T-cell (primary cell): ENCODE measurements at regions not wholly inside any gene's neighbourhood (a gene's known extent, or its start where the extent isn't known, plus 50 kb on each side); places are given as distances from the start of the nearest gene placed in this dataset.
"Not testable (repeated sequence)": the region's sequence is repeated elsewhere in the genome, so short reads cannot be mapped to it uniquely, and the experiment has no call there.

ENCODE experiments used
- ATAC-seq, 4 experiments: fragments of 200-7000 bp in 3 of 4; fragments of 150-1000 bp in 1 of 4; cut with Tn5 transposase; replicated peaks in 1 of 4; 1 replicate in 3 of 4; 2 replicates in 1 of 4; pipeline ENCODE4 v1.10.0; 2021; ENCODE audit warnings: moderate library complexity in 3 of 4, mild to moderate bottlenecking in 2 of 4, moderate number of reproducible peaks in 1 of 4
- CTCF ChIA-PET, 2 donors: fragments of 300-600 bp; sonication (Branson Sonifier 250); formaldehyde crosslinking; loops; one replicate each; lab custom pipeline; 2022; ENCODE audit warnings: antibody characterized with exemption in 2 of 2; lab: Charles Lee
- POLR2A ChIA-PET, 2 donors: fragments of 300-600 bp; sonication (Branson Sonifier 250); formaldehyde crosslinking; loops; one replicate each; lab custom pipeline; 2022; ENCODE audit warnings: antibody characterized with exemption in 2 of 2; lab: Charles Lee
- DNase-seq, 35 experiments: peaks; one replicate each; pipeline versions ENCODE4 v3.0.0 to v3.0.0-alpha.2; 2013 to 2023
- H3K27ac ChIP-seq: one replicate; pipeline ENCODE4 v1.5.1; 2013; ENCODE audit warnings: low read length
- H3K27me3 ChIP-seq, 2 experiments: replicated peaks in 1 of 2; 1 replicate in 1 of 2; 2 replicates in 1 of 2; pipeline versions ENCODE4 v1.6.1 to v1.7.0; 2013; ENCODE audit warnings: low read length in 1 of 2, mixed read lengths in 1 of 2; ENCODE audit not compliant: control insufficient read depth in 2 of 2, insufficient read depth in 2 of 2; ENCODE audit errors: extremely low read depth in 1 of 2
- H3K36me3 ChIP-seq, 2 donors: 1 replicate in 1 of 2; 2 replicates in 1 of 2; pipeline versions ENCODE4 v1.6.1 to v1.7.0; 2013; ENCODE audit warnings: low read length in 1 of 2; ENCODE audit not compliant: control insufficient read depth in 2 of 2, insufficient read depth in 1 of 2; ENCODE audit errors: extremely low read depth in 1 of 2
- H3K4me1 ChIP-seq, 2 experiments: 1 replicate in 1 of 2; 2 replicates in 1 of 2; pipeline versions ENCODE4 v1.6.1 to v1.7.0; 2013; ENCODE audit warnings: low read length in 2 of 2, mixed read lengths in 1 of 2; ENCODE audit not compliant: insufficient read depth in 2 of 2, control insufficient read depth in 1 of 2; ENCODE audit errors: extremely low read depth in 1 of 2
- H3K4me3 ChIP-seq, 2 donors: 1 replicate in 1 of 2; 2 replicates in 1 of 2; pipeline versions ENCODE4 v1.5.1 to v1.7.0; 2013; ENCODE audit warnings: mild to moderate bottlenecking in 2 of 2, low read length in 1 of 2, moderate library complexity in 1 of 2; ENCODE audit not compliant: control insufficient read depth in 1 of 2; ENCODE audit errors: extremely low read depth in 1 of 2
- H3K9me3 ChIP-seq: 2 replicates; pipeline ENCODE4 v1.7.0; 2013
- H3K27ac Mint-ChIP-seq, 2 donors: one replicate each; pipeline ENCODE4 v1.8.0; 2020 to 2021; ENCODE audit warnings: mild to moderate bottlenecking in 2 of 2, mixed read lengths in 2 of 2
- H3K27me3 Mint-ChIP-seq, 2 donors: one replicate each; pipeline ENCODE4 v1.8.0; 2021 to 2022; ENCODE audit warnings: mixed read lengths in 2 of 2
- H3K36me3 Mint-ChIP-seq: one replicate; pipeline ENCODE4 v1.8.0; 2021; ENCODE audit warnings: mixed read lengths
- H3K4me1 Mint-ChIP-seq, 3 donors: one replicate each; pipeline ENCODE4 v1.8.0; 2020 to 2022; ENCODE audit warnings: mixed read lengths in 3 of 3, mild to moderate bottlenecking in 1 of 3
- H3K4me3 Mint-ChIP-seq, 3 donors: one replicate each; pipeline ENCODE4 v1.8.0; 2020 to 2022; ENCODE audit warnings: mild to moderate bottlenecking in 3 of 3, mixed read lengths in 3 of 3, moderate library complexity in 3 of 3
- H3K9me3 Mint-ChIP-seq, 3 donors: one replicate each; pipeline ENCODE4 v1.8.0; 2020 to 2022; ENCODE audit warnings: mixed read lengths in 3 of 3
- WGBS: methylation state at CpG from one replicate; pipeline ENCODE4 v1.1.5; 2013; ENCODE audit warnings: missing lambda C conversion rate; ENCODE audit not compliant: insufficient coverage; 5-methylcytosine and 5-hydroxymethylcytosine counted together

DNA sequence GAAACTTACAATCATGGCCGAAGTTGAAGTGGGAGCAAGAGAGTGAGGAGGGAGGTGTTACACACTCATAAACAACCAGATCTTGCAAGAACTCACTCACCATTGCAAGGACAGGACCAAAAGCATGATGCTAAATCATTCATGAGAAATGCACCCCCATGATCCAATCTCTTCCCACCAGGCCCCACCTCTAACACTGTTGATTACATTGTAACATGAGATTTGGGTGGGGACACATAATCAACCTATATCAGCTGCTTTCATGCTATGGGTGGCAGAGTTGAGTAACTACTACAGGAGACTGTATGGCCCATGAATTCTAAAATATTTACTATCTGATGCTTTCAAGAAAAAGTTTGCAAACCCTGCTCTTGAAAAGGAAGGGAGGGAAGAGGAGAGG, 155.1 kb downstream of the DEFB131A start:
- no peak for DNase-seq
- peaks cover 2 to 12% of the 10 kb centered on the region in 2 experiments for H3K4me1 ChIP-seq
- H3K4me3 ChIP-seq: no peak overlapping the region
- Mint-ChIP-seq H3K27me3 (no peaks in the 10 kb centered on the region), H3K36me3 (peaks cover 36% of the 10 kb centered on the region), H3K4me3 (no peak overlapping the region), H3K27ac (no peak overlapping the region), H3K9me3 (peaks cover 0 to 10% (median 0%) of the 10 kb centered on the region in 3 donors), H3K4me1 (peaks cover 23 to 30% (median 29%) of the 10 kb centered on the region in 3 donors)
- H3K27ac ChIP-seq: no peak overlapping the region
- no peaks in the 10 kb centered on the region for H3K36me3 ChIP-seq
- CTCF ChIA-PET: no interaction called here
- no peaks in the 10 kb centered on the region for H3K9me3 ChIP-seq
- POLR2A ChIA-PET: no interaction called here
- WGBS: no CpG with 5 or more reads among the region's 1 CpG
- ATAC-seq: no peak
- H3K27me3 ChIP-seq: no peaks in the 10 kb centered on the region

DNA sequence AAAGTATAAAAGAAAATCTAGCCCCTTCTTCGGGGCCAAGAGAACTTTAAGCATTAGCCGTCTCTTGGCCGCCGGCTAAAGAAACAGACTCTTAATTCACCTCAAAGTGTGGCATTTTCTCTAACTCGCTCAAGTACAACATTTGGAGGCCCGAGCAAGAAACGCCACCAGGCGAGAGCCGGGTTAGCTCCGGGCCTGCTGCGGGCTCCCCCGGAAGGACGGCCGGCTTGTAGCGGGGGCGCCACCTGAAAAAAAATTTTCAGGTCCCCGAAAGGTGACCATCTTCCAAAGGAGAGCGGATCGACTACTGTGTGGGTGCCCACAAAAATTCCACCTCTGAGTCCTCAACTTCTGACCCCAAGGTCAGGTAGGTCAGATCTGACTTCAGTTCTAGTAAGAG, 156.0 kb downstream of the DEFB131A start:
- no peak overlapping the region for H3K27ac Mint-ChIP-seq
- ATAC-seq (no peak), DNase-seq (no peak)
- H3K4me1 Mint-ChIP-seq: peaks cover 32 to 39% (median 39%) of the 10 kb centered on the region in 3 donors
- no peaks in the 10 kb centered on the region for H3K9me3 ChIP-seq
- ChIA-PET POLR2A (no interaction called here), CTCF (no interaction called here)
- H3K9me3 Mint-ChIP-seq: peaks cover 0 to 4% (median 0%) of the 10 kb centered on the region in 3 donors
- H3K4me3 ChIP-seq: no peak overlapping the region
- no peaks in the 10 kb centered on the region for H3K36me3 ChIP-seq
- H3K27ac ChIP-seq: no peak overlapping the region
- peaks cover 3 to 15% of the 10 kb centered on the region in 2 experiments for H3K4me1 ChIP-seq
- H3K27me3 ChIP-seq: no peaks in the 10 kb centered on the region
- 90% methylated on average over 16 of the region's 19 CpGs for WGBS
- H3K4me3 Mint-ChIP-seq: no peak overlapping the region
- peaks cover 28% of the 10 kb centered on the region for H3K36me3 Mint-ChIP-seq
- H3K27me3 Mint-ChIP-seq: no peaks in the 10 kb centered on the region

DNA sequence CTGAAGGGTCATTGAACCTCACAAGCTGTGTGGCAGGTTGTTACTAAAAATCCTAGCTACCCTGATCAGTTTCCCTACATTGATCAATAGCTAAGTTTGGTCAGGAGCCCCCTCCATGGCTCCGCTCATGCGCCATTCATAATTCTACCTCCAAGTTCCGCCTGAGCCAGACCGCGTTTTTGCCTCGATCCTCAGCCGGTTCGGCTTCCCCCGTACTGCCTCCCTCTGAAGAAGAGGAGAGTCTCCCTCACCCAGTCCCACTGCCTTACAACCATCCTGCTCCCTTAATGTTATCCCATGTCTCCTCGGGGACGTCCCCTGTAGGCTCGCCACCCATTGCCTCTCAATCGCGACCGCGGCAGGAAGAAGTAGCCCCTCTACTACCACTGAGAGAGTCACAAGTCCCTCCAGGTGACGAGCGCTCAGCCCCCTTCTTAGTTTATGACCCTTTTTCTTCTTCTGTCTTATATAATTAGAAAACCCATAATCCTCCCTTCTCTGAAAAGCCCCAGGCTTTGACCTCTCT, 158.2 kb downstream of the DEFB131A start:
- Histone ChIP-seq H3K27ac (no peak overlapping the region), H3K4me3 (no peak overlapping the region), H3K36me3 (no peaks in the 10 kb centered on the region), H3K27me3 (no peaks in the 10 kb centered on the region), H3K4me1 (peaks cover 3 to 21% of the 10 kb centered on the region in 2 experiments), H3K9me3 (no peaks in the 10 kb centered on the region)
- Mint-ChIP-seq H3K4me1 (peaks cover 44 to 53% (median 49%) of the 10 kb centered on the region in 3 donors), H3K27ac (peak overlapping the region; percentile 17 to 78), H3K27me3 (no peaks in the 10 kb centered on the region), H3K4me3 (peak overlapping the region in 2 of 3 donors; percentile 22 to 43), H3K9me3 (no peaks in the 10 kb centered on the region), H3K36me3 (peaks cover 11% of the 10 kb centered on the region)
- WGBS: 92% methylated on average over 18 of the region's 18 CpGs
- CTCF ChIA-PET: interaction anchor here in 1 of 2 donors (0.6 to 1.0 kb wide), 2 partner anchors 70 to 1360 kb away, joined by 3 read pairs; no protein-coding TSS in a partner anchor
- POLR2A ChIA-PET: no interaction called here
- DNase-seq (no peak), ATAC-seq (no peak)

DNA sequence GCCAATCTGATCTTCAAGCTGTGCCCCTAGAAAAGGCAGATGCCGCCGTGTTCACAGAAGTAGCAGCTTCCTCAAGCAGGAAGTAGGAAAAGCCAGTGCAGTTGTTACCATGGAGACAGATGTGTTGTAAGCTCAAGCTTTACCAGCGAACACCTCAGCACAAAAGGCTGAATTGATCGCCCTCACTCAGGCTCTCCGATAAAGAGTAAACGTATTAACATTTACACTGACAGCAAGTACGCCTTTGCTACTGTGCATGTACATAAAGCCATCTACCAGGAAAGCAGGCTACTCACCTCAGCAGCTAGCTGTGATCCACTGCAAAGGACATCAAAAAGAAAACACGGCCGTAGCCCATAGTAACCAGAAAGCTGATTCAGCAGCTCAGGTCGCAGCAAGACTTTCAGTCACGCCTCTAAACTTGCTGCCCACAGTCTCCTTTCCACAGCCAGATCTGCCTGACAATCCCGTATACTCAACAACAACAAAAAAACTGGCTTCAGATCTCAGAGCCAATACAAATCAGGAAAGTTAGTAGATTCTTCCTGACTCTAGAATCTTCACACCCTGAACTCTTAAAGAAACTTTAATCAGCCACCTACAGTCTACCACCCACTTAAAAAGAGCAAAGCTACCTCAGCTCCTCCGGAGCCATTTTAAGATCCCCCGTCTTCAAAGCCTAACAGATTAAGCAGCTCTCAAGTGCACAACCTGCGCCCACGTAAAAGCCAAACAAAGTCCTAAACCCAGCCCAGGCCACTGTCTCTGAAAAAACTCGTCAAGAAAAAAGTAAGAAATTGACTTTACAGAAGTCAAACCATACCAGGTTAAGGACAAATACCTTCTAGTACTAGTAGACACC, 160.0 kb downstream of the DEFB131A start:
- H3K36me3 Mint-ChIP-seq, H3K9me3 Mint-ChIP-seq, H3K27me3 Mint-ChIP-seq, H3K9me3 ChIP-seq, H3K36me3 ChIP-seq, H3K27me3 ChIP-seq, POLR2A ChIA-PET, CTCF ChIA-PET: not testable (repeated sequence)
- ATAC-seq (peak in 1 of 4 experiments; percentile 51), DNase-seq (peak; percentile 14 to 77 (median 52))
- WGBS: 0% methylated on average over 8 of the region's 17 CpGs
- Mint-ChIP-seq H3K4me1 (peaks cover 45 to 53% (median 49%) of the 10 kb centered on the region in 3 donors), H3K27ac (peak overlapping the region; percentile 97 to 99), H3K4me3 (peak overlapping the region; percentile 90 to 91 (median 90))
- Histone ChIP-seq H3K27ac (peak overlapping the region; percentile 85), H3K4me1 (peaks cover 3 to 25% of the 10 kb centered on the region in 2 experiments), H3K4me3 (peak overlapping the region; percentile 25 to 48)

DNA sequence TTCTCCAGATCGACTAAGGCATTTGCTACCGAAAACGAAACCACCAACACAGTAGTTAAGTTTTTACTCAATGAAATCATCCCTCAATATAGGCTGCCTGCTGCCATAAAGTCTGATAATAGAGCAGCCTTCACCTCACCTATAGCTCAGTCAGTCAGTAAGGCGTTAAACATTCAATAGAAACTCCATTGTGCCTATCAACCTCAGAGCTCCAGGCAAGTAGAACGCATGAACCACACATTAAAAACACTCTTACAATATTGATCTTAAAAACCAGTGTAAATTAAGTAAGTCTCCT, 160.6 kb downstream of the DEFB131A start:
- H3K36me3 Mint-ChIP-seq, H3K9me3 Mint-ChIP-seq, H3K27me3 ChIP-seq, POLR2A ChIA-PET, H3K9me3 ChIP-seq, H3K27me3 Mint-ChIP-seq, ATAC-seq, CTCF ChIA-PET, H3K36me3 ChIP-seq: not testable (repeated sequence)
- peak overlapping the region; percentile 23 to 48 for H3K4me3 ChIP-seq
- Mint-ChIP-seq H3K4me1 (peaks cover 45 to 53% (median 49%) of the 10 kb centered on the region in 3 donors), H3K4me3 (peak overlapping the region; percentile 90 to 91 (median 90)), H3K27ac (peak overlapping the region; percentile 97 to 99)
- H3K4me1 ChIP-seq: peaks cover 3 to 25% of the 10 kb centered on the region in 2 experiments
- peak overlapping the region; percentile 85 for H3K27ac ChIP-seq
- no CpG with 5 or more reads among the region's 5 CpGs for WGBS
- peak in 1 of 35 experiments; percentile 16 for DNase-seq

DNA sequence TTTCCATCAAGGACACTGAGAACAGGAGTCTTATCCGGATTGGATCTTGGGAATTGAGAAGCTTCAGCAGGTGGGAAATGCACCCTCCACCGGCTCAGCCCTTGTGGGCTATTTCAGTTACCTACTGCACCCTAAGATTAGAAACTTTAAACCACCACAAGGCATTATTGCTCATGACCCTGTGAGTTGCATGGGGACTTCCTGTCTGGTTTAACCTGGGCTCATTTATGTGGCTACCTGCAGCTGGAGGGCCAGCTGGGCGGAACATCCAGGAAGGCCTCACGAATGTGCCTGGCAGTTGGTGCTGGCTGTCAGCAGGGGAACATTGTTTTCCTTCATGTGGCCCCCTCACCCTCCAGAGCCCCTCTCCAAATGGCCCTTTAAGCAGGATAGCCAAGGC, 164.1 kb downstream of the DEFB131A start:
- Histone ChIP-seq H3K4me3 (no peak overlapping the region), H3K36me3 (no peaks in the 10 kb centered on the region), H3K4me1 (peaks cover 3 to 18% of the 10 kb centered on the region in 2 experiments), H3K27me3 (no peaks in the 10 kb centered on the region), H3K27ac (no peak overlapping the region), H3K9me3 (no peaks in the 10 kb centered on the region)
- ChIA-PET POLR2A (interaction anchor here in 1 of 2 donors (0.6 kb wide), 1 partner anchor 76 kb away, joined by 3 read pairs; no protein-coding TSS in a partner anchor), CTCF (interaction anchor here in 1 of 2 donors (0.6 kb wide), 1 partner anchor 473 kb away, joined by 3 read pairs; no protein-coding TSS in a partner anchor)
- no peak overlapping the region for H3K27ac Mint-ChIP-seq
- WGBS: 43% methylated on average over 2 of the region's 4 CpGs
- H3K4me1 Mint-ChIP-seq: peaks cover 27 to 34% (median 33%) of the 10 kb centered on the region in 3 donors
- H3K27me3 Mint-ChIP-seq: no peaks in the 10 kb centered on the region
- no peak overlapping the region for H3K4me3 Mint-ChIP-seq
- H3K36me3 Mint-ChIP-seq: no peaks in the 10 kb centered on the region
- ATAC-seq (no peak), DNase-seq (no peak)
- no peaks in the 10 kb centered on the region for H3K9me3 Mint-ChIP-seq
